ENCODE measurements at regions not wholly inside any gene's neighbourhood (a gene's known extent, or its start where the extent isn't known, plus 50 kb on each side); places are given as distances from the start of the nearest gene placed in this dataset.

DNA sequence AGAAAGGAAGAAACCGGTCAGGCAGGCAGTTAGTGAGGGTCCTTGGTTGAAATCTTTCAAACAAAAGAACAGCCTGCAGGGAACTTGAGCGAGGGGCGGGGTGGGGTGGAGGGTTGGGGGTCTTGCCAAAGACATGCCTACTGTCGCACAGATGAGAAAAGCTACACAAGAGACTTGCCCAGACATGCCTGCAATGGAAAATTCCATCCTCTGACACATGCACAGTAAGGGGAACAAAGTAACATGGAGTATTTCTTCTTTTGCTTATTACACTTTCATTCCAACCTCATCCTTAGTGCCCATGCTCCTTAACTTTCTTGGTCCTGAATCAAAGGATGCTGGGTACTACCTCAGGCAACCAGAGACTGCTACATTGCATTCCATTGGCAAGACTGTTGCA is 1491.2 kb downstream of the STIM2 start:
- TF ChIP-seq, protein P1, sequence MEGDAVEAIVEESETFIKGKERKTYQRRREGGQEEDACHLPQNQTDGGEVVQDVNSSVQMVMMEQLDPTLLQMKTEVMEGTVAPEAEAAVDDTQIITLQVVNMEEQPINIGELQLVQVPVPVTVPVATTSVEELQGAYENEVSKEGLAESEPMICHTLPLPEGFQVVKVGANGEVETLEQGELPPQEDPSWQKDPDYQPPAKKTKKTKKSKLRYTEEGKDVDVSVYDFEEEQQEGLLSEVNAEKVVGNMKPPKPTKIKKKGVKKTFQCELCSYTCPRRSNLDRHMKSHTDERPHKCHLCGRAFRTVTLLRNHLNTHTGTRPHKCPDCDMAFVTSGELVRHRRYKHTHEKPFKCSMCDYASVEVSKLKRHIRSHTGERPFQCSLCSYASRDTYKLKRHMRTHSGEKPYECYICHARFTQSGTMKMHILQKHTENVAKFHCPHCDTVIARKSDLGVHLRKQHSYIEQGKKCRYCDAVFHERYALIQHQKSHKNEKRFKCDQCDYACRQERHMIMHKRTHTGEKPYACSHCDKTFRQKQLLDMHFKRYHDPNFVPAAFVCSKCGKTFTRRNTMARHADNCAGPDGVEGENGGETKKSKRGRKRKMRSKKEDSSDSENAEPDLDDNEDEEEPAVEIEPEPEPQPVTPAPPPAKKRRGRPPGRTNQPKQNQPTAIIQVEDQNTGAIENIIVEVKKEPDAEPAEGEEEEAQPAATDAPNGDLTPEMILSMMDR (conservative IDR thresholded peaks at IDR 0.05; ENCODE audit: low read depth in 2 of 2): no peak
- TF ChIP-seq EZH2 (IDR thresholded peaks at IDR 0.05; ENCODE audit: low read depth, unreplicated experiment) (no peak), POLR2AphosphoS5 (IDR thresholded peaks at IDR 0.05; ENCODE audit: low read depth) (no peak), JUNB (IDR thresholded peaks at IDR 0.05; ENCODE audit: unreplicated experiment) (no peak), ZNF331 (CRISPR knock-in tag; IDR thresholded peaks at IDR 0.05; ENCODE audit: low read depth) (no peak), EZH2phosphoT487 (IDR thresholded peaks at IDR 0.05; ENCODE audit: unreplicated experiment) (no peak), CREB1 (CRISPR knock-in tag; IDR thresholded peaks at IDR 0.05; ENCODE audit: low read depth) (no peak), ZNF114 (CRISPR knock-in tag; IDR thresholded peaks at IDR 0.05) (no peak), NANOG (IDR thresholded peaks at IDR 0.05; ENCODE audit: borderline replicate concordance) (no peak)
- TF ChIP-seq, protein P2, sequence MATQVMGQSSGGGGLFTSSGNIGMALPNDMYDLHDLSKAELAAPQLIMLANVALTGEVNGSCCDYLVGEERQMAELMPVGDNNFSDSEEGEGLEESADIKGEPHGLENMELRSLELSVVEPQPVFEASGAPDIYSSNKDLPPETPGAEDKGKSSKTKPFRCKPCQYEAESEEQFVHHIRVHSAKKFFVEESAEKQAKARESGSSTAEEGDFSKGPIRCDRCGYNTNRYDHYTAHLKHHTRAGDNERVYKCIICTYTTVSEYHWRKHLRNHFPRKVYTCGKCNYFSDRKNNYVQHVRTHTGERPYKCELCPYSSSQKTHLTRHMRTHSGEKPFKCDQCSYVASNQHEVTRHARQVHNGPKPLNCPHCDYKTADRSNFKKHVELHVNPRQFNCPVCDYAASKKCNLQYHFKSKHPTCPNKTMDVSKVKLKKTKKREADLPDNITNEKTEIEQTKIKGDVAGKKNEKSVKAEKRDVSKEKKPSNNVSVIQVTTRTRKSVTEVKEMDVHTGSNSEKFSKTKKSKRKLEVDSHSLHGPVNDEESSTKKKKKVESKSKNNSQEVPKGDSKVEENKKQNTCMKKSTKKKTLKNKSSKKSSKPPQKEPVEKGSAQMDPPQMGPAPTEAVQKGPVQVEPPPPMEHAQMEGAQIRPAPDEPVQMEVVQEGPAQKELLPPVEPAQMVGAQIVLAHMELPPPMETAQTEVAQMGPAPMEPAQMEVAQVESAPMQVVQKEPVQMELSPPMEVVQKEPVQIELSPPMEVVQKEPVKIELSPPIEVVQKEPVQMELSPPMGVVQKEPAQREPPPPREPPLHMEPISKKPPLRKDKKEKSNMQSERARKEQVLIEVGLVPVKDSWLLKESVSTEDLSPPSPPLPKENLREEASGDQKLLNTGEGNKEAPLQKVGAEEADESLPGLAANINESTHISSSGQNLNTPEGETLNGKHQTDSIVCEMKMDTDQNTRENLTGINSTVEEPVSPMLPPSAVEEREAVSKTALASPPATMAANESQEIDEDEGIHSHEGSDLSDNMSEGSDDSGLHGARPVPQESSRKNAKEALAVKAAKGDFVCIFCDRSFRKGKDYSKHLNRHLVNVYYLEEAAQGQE (IDR thresholded peaks at IDR 0.05; ENCODE audit: unreplicated experiment): no peak
- TF ChIP-seq, protein P3, sequence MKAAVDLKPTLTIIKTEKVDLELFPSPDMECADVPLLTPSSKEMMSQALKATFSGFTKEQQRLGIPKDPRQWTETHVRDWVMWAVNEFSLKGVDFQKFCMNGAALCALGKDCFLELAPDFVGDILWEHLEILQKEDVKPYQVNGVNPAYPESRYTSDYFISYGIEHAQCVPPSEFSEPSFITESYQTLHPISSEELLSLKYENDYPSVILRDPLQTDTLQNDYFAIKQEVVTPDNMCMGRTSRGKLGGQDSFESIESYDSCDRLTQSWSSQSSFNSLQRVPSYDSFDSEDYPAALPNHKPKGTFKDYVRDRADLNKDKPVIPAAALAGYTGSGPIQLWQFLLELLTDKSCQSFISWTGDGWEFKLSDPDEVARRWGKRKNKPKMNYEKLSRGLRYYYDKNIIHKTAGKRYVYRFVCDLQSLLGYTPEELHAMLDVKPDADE (IDR thresholded peaks at IDR 0.05): no peak
